ENCODE measurements at regions not wholly inside any gene's neighbourhood (a gene's known extent, or its start where the extent isn't known, plus 50 kb on each side); places are given as distances from the start of the nearest gene placed in this dataset.

DNA sequence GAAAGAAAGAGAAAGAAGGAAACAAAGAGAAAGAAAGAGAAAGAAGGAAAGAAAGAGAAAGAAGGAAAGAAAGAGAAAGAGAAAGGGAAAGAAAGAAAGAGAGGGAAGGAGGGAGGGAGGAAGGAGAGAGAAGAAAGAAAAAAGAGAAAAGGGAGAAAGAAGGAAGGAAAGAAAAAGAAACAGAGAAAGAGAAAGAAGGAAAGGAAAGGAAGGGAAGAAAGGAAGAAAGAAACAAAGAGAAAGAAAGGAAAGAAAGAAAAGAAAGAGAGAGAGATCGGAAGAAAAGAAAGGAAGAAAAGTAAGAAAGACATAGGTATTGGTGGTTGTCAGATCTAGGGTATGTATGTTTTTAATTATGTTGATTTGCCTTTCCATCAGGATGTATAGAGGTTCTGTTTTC, 342.3 kb downstream of the FOXG1 start:
- no peak overlapping the region for H3K4me3 ChIP-seq (ENCODE audit: low read depth, low read length)
- no peak overlapping the region for H3K27ac ChIP-seq (ENCODE audit: extremely low read depth, low read depth, low read length)
- POLR2A ChIA-PET = no interaction called here
- CTCF ChIA-PET = no interaction called here
- H3K36me3 ChIP-seq (ENCODE audit: control insufficient read depth in 2 of 2, insufficient read depth in 1 of 2, low read length in 2 of 2) = no peaks in the 10 kb centered on the region
- H3K4me1 ChIP-seq (ENCODE audit: control insufficient read depth, insufficient read depth, low read length) = no peaks in the 10 kb centered on the region
- no peaks in the 10 kb centered on the region for H3K9me3 ChIP-seq (ENCODE audit: control insufficient read depth, insufficient read depth, low read depth, low read length)
- peak; percentile 87 for TF ChIP-seq PRDM1 (tag by site-specific recombination; IDR thresholded peaks at IDR 0.05)
- no peak for TF ChIP-seq RBAK (tag by site-specific recombination; IDR thresholded peaks at IDR 0.05)
- TF ChIP-seq ZNF785 (tag by site-specific recombination; IDR thresholded peaks at IDR 0.05) = no peak
- no peak for TF ChIP-seq ZNF664 (tag by site-specific recombination; IDR thresholded peaks at IDR 0.05)
- no peak for TF ChIP-seq KLF10 (tag by site-specific recombination; IDR thresholded peaks at IDR 0.05)
- no peak for TF ChIP-seq ZSCAN18 (tag by site-specific recombination; IDR thresholded peaks at IDR 0.05)
- TF ChIP-seq ZNF404 (tag by site-specific recombination; IDR thresholded peaks at IDR 0.05) = no peak
- no peak for TF ChIP-seq ZNF561 (tag by site-specific recombination; IDR thresholded peaks at IDR 0.05; ENCODE audit: borderline replicate concordance)
- no peak for TF ChIP-seq ZNF324 (tag by site-specific recombination; IDR thresholded peaks at IDR 0.05)
- TF ChIP-seq ZNF366 (tag by site-specific recombination; conservative IDR thresholded peaks at IDR 0.05) = peak; percentile 53

GRCh38 chr14:29109589-29109988, 343.0 kb downstream of the FOXG1 start:
- no peaks in the 10 kb centered on the region for H3K4me1 ChIP-seq (ENCODE audit: control insufficient read depth, insufficient read depth, low read length)
- no peak for TF ChIP-seq ZNF701 (tag by site-specific recombination; IDR thresholded peaks at IDR 0.05)
- no peak for TF ChIP-seq ZNF19 (tag by site-specific recombination; IDR thresholded peaks at IDR 0.05; ENCODE audit: low read depth)
- TF ChIP-seq, protein P1, sequence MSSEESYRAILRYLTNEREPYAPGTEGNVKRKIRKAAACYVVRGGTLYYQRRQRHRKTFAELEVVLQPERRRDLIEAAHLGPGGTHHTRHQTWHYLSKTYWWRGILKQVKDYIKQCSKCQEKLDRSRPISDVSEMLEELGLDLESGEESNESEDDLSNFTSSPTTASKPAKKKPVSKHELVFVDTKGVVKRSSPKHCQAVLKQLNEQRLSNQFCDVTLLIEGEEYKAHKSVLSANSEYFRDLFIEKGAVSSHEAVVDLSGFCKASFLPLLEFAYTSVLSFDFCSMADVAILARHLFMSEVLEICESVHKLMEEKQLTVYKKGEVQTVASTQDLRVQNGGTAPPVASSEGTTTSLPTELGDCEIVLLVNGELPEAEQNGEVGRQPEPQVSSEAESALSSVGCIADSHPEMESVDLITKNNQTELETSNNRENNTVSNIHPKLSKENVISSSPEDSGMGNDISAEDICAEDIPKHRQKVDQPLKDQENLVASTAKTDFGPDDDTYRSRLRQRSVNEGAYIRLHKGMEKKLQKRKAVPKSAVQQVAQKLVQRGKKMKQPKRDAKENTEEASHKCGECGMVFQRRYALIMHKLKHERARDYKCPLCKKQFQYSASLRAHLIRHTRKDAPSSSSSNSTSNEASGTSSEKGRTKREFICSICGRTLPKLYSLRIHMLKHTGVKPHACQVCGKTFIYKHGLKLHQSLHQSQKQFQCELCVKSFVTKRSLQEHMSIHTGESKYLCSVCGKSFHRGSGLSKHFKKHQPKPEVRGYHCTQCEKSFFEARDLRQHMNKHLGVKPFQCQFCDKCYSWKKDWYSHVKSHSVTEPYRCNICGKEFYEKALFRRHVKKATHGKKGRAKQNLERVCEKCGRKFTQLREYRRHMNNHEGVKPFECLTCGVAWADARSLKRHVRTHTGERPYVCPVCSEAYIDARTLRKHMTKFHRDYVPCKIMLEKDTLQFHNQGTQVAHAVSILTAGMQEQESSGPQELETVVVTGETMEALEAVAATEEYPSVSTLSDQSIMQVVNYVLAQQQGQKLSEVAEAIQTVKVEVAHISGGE (tag by site-specific recombination; conservative IDR thresholded peaks at IDR 0.05; ENCODE audit: low read depth) = no peak
- TF ChIP-seq, protein P2, sequence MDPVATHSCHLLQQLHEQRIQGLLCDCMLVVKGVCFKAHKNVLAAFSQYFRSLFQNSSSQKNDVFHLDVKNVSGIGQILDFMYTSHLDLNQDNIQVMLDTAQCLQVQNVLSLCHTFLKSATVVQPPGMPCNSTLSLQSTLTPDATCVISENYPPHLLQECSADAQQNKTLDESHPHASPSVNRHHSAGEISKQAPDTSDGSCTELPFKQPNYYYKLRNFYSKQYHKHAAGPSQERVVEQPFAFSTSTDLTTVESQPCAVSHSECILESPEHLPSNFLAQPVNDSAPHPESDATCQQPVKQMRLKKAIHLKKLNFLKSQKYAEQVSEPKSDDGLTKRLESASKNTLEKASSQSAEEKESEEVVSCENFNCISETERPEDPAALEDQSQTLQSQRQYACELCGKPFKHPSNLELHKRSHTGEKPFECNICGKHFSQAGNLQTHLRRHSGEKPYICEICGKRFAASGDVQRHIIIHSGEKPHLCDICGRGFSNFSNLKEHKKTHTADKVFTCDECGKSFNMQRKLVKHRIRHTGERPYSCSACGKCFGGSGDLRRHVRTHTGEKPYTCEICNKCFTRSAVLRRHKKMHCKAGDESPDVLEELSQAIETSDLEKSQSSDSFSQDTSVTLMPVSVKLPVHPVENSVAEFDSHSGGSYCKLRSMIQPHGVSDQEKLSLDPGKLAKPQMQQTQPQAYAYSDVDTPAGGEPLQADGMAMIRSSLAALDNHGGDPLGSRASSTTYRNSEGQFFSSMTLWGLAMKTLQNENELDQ (tag by site-specific recombination; IDR thresholded peaks at IDR 0.05; ENCODE audit: low read depth) = no peak
- no peak for TF ChIP-seq ZNF555 (tag by site-specific recombination; conservative IDR thresholded peaks at IDR 0.05)
- no peak for TF ChIP-seq HOXC10 (CRISPR knock-in tag; IDR thresholded peaks at IDR 0.05)
- TF ChIP-seq ZNF658 (tag by site-specific recombination; IDR thresholded peaks at IDR 0.05) = no peak
- TF ChIP-seq ZNF274 (IDR thresholded peaks at IDR 0.05; ENCODE audit: low read length) = no peak
- no peak for TF ChIP-seq ZNF274 (tag by site-specific recombination; IDR thresholded peaks at IDR 0.05; ENCODE audit: borderline replicate concordance)
- TF ChIP-seq YY1 (tag by site-specific recombination; IDR thresholded peaks at IDR 0.05) = no peak
- no peak for TF ChIP-seq ZNF510 (tag by site-specific recombination; IDR thresholded peaks at IDR 0.05; ENCODE audit: insufficient replicate concordance)
- ChIA-PET POLR2A (no interaction called here), CTCF (no interaction called here)
- no peak overlapping the region for H3K4me3 ChIP-seq (ENCODE audit: low read depth, low read length)
- H3K9me3 ChIP-seq (ENCODE audit: control insufficient read depth, insufficient read depth, low read depth, low read length) = no peaks in the 10 kb centered on the region
- no peaks in the 10 kb centered on the region for H3K36me3 ChIP-seq (ENCODE audit: control insufficient read depth in 2 of 2, insufficient read depth in 1 of 2, low read length in 2 of 2)
- H3K27ac ChIP-seq (ENCODE audit: extremely low read depth, low read depth, low read length) = no peak overlapping the region
